PFSK-1 (cell line): ENCODE measurements at regions not wholly inside any gene's neighbourhood (a gene's known extent, or its start where the extent isn't known, plus 50 kb on each side); places are given as distances from the start of the nearest gene placed in this dataset.

Experiments used
- FOXP2 ChIP-seq: optimal IDR thresholded peaks from 2 replicates; pipeline ENCODE3; 2011; ENCODE audit warnings: borderline replicate concordance, control low read depth, inconsistent platforms; ENCODE audit not compliant: insufficient read depth; ENCODE audit errors: extremely low read length, extremely low read depth
- POLR2AphosphoS5 ChIP-seq: IDR thresholded peaks from 2 replicates; pipeline ENCODE4 v1.6.1; 2012; ENCODE audit warnings: low read depth, mild to moderate bottlenecking, control low read depth, low read length, moderate library complexity
- REST ChIP-seq, 2 experiments: IDR thresholded peaks; 2 replicates each; pipeline versions ENCODE4 v1.6.1 to v1.8.0; 2011 to 2012; ENCODE audit warnings: low read depth in 2 of 2, low read length in 2 of 2, control low read depth in 1 of 2, inconsistent platforms in 1 of 2, mild to moderate bottlenecking in 1 of 2, moderate library complexity in 1 of 2; ENCODE audit not compliant: insufficient read depth in 1 of 2
- SIN3A ChIP-seq: IDR thresholded peaks from 2 replicates; pipeline ENCODE4 v1.6.1; 2012; ENCODE audit warnings: mild to moderate bottlenecking, low read length, moderate library complexity, borderline replicate concordance; ENCODE audit not compliant: insufficient read depth
- TAF1 ChIP-seq: IDR thresholded peaks from 2 replicates; pipeline ENCODE4 v1.6.1; 2012; ENCODE audit warnings: low read length, control low read depth, borderline replicate concordance; ENCODE audit not compliant: insufficient read depth

GRCh38 chr6:144477396-144477795 lies 192.3 kb downstream of the UTRN start:
- no peak for TF ChIP-seq SIN3A
- no peak for TF ChIP-seq POLR2AphosphoS5
- TF ChIP-seq REST (IDR thresholded peaks at IDR 0.05; ENCODE audit: insufficient read depth in 1 of 2, low read depth in 2 of 2, low read length in 2 of 2): no peak
- TF ChIP-seq FOXP2: no peak
- TF ChIP-seq TAF1: no peak

- TF ChIP-seq FOXP2 (no peak), POLR2AphosphoS5 (no peak), TAF1 (no peak), REST (IDR thresholded peaks at IDR 0.05; ENCODE audit: insufficient read depth in 1 of 2, low read depth in 2 of 2, low read length in 2 of 2) (no peak), SIN3A (no peak)
Measured at GRCh38 chr6:144477856-144478255, 192.7 kb downstream of the UTRN start.

- TF ChIP-seq POLR2AphosphoS5 (no peak), FOXP2 (no peak), SIN3A (no peak), REST (IDR thresholded peaks at IDR 0.05; ENCODE audit: insufficient read depth in 1 of 2, low read depth in 2 of 2, low read length in 2 of 2) (no peak), TAF1 (no peak)
Measured at GRCh38 chr6:144478483-144478882, 193.3 kb downstream of the UTRN start.

GRCh38 chr6:144479991-144480390 lies 194.9 kb downstream of the UTRN start:
- TF ChIP-seq SIN3A (no peak), TAF1 (no peak), REST (IDR thresholded peaks at IDR 0.05; ENCODE audit: insufficient read depth in 1 of 2, low read depth in 2 of 2, low read length in 2 of 2) (no peak), FOXP2 (no peak)

GRCh38 chr6:144480473-144480872 lies 195.3 kb downstream of the UTRN start:
- no peak for TF ChIP-seq TAF1
- no peak for TF ChIP-seq FOXP2
- no peak for TF ChIP-seq SIN3A
- no peak for TF ChIP-seq REST (IDR thresholded peaks at IDR 0.05; ENCODE audit: insufficient read depth in 1 of 2, low read depth in 2 of 2, low read length in 2 of 2)
- TF ChIP-seq POLR2AphosphoS5: no peak
